GM12865 (cell line): ENCODE measurements at regions not wholly inside any gene's neighbourhood (a gene's known extent, or its start where the extent isn't known, plus 50 kb on each side); places are given as distances from the start of the nearest gene placed in this dataset.

Experiments used
- DNase-seq: peaks from one replicate; pipeline ENCODE4 v3.0.0; 2010; ENCODE audit warnings: low read depth
- H3K4me3 ChIP-seq: 2 replicates; pipeline ENCODE4 v1.5.1; 2011; ENCODE audit warnings: mild to moderate bottlenecking, low read depth, low read length, control low read depth
- TF ChIP-seq, protein P1 (sequence below): IDR thresholded peaks from 2 replicates; pipeline ENCODE4 v1.5.1; 2011; ENCODE audit warnings: low read length, control low read depth, low read depth, inconsistent platforms; ENCODE audit not compliant: insufficient read depth; ENCODE audit errors: missing control alignments

DNA sequence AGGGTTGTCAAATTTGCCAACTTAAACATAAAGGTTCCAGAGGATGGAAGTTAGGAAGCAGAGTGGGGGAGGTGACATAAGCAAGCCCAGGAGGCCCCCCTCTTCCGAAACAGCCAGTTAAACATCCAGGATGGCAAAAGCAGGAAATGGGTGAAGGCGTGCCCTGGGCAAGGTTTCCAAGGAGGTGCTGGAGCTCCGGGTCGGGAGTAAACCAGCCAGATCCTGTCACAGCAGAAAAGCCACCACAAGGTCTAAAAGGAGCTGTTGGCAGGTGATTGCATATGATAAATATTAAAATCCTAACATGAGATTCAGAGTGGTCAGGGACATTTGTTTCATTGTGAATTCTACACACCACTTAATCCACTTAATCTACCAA lies 572.2 kb upstream of the SALL3 start:
- TF ChIP-seq, protein P1, sequence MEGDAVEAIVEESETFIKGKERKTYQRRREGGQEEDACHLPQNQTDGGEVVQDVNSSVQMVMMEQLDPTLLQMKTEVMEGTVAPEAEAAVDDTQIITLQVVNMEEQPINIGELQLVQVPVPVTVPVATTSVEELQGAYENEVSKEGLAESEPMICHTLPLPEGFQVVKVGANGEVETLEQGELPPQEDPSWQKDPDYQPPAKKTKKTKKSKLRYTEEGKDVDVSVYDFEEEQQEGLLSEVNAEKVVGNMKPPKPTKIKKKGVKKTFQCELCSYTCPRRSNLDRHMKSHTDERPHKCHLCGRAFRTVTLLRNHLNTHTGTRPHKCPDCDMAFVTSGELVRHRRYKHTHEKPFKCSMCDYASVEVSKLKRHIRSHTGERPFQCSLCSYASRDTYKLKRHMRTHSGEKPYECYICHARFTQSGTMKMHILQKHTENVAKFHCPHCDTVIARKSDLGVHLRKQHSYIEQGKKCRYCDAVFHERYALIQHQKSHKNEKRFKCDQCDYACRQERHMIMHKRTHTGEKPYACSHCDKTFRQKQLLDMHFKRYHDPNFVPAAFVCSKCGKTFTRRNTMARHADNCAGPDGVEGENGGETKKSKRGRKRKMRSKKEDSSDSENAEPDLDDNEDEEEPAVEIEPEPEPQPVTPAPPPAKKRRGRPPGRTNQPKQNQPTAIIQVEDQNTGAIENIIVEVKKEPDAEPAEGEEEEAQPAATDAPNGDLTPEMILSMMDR: no peak
- H3K4me3 ChIP-seq: no peak overlapping the region
- DNase-seq: no peak

DNA sequence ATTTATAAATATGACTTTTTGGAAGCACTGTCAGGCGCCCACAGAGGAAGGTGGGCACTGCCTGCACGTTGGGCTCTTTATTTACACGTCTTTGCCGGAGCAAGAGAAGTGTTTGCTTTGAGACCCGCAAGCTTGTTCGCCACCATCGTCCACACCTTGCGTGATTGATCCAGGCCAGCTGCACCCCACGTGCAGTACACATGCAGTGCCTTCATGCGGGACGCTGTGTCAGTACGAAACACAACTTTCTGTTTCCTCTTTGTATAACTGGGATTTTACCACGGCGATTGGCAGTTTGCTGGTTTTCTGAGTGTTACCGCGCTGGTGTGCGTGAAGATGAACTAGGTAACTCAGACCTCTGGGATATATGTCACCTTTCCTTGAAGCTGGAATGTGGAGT lies 571.0 kb upstream of the SALL3 start:
- no peak overlapping the region for H3K4me3 ChIP-seq
- TF ChIP-seq, protein P1: no peak
- no peak for DNase-seq

DNA sequence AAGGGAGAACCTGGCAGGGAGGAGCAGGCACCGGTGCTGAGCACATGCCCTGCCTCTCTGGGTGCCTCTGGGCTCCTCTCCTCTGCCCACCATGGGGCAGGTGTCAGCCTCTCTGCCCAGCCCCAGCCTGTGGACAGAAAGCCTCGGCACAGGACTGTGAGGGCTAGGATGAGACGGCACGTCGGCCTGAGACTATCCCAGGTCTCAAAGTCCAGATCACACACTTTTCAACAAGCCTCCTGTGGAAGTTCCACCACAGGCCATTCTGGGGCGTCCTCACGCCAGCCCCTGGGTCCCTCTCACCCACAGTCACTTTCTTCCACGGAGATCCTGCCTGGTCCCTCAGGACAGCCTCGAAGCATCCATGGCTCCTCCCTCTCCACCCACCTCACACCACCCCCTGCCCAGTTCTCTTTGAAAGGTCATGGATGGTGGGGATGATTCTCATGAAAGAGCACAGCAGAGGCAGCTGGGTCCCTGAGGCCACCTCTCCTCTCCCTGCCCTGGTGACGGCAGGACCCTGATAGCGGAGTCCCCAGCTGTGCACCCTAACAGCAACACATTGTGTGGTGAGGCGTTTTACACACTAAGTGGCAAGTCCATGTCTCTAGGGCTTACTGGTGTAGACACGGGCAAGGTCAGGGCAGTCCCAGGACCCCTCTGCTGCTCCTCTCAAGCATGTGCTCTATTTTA lies 569.4 kb upstream of the SALL3 start:
- no peak overlapping the region for H3K4me3 ChIP-seq
- TF ChIP-seq, protein P1: no peak
- no peak for DNase-seq

GRCh38 chr18:78411539-78411938 lies 568.1 kb upstream of the SALL3 start:
- no peak overlapping the region for H3K4me3 ChIP-seq
- TF ChIP-seq, protein P1: no peak
- DNase-seq: no peak

DNA sequence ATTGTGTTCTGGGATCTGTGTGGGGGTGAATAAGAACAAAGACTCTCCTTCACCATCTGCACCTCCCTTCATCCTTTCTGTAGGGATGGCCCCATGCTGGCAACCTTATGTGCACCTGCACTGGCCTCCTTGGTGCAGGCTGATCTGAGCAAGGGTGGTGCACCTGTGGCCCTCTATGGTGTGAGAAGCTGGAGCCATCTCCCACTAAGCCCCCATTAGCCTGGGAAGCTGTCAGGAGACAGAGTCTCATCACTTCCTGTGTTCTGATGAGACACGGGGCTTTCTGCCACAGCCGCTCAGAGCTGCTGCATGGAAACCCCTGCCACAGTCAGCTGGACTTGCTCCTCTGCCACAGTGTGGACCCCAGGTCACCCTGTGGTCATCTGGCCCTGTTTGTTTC lies 565.3 kb upstream of the SALL3 start:
- no peak for DNase-seq
- TF ChIP-seq, protein P1: no peak

GRCh38 chr18:78416853-78417252 lies 562.8 kb upstream of the SALL3 start:
- TF ChIP-seq, protein P1: no peak
- no peak overlapping the region for H3K4me3 ChIP-seq
- DNase-seq: no peak

More for the DNA sequence above, 565.3 kb upstream of the SALL3 start:
- H3K4me3 ChIP-seq: no peak overlapping the region

DNA sequence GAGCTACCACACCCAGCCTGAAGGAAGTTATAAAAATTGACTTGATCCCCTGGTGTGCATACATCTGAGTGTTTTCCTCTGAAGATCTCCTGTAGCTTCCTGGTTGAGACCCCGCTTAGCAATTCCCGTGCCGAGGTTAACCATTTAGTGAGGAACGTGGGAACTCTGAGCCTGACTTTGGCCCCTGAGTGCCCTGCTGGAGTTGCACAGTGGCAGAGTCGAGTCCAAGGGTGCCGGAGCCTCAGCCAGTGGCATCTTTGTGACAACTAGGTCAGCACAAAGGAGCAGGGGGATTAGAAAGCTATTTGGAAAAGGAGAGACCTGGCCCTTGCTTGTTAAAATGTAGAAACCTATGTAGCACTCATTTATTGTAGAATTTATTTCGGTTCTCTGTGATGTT lies 561.2 kb upstream of the SALL3 start:
- TF ChIP-seq, protein P1: no peak
- no peak for DNase-seq
- no peak overlapping the region for H3K4me3 ChIP-seq
